Breast epithelium (tissue), 3 donors: ENCODE measurements at regions not wholly inside any gene's neighbourhood (a gene's known extent, or its start where the extent isn't known, plus 50 kb on each side); places are given as distances from the start of the nearest gene placed in this dataset.

ENCODE experiments used
- CTCF ChIP-seq, 3 donors: fragments of 450-650 bp; IDR thresholded peaks; one replicate each; pipeline ENCODE4 v1.5.1; 2016 to 2017; ENCODE audit warnings: antibody characterized with exemption in 3 of 3, mild to moderate bottlenecking in 3 of 3, moderate library complexity in 3 of 3
- POLR2A ChIP-seq: fragments of 450-650 bp; IDR thresholded peaks from one replicate; pipeline ENCODE4 v1.6.1; 2016; ENCODE audit warnings: antibody characterized with exemption, mild to moderate bottlenecking, moderate library complexity

- TF ChIP-seq CTCF (IDR thresholded peaks at IDR 0.05) (no peak), POLR2A (no peak)
Measured at GRCh38 chr4:3874525-3875110, 108.4 kb downstream of the ADRA2C start.
